Fibroblast of lung (primary cell): ENCODE measurements at regions not wholly inside any gene's neighbourhood (a gene's known extent, or its start where the extent isn't known, plus 50 kb on each side); places are given as distances from the start of the nearest gene placed in this dataset.
"Not testable (repeated sequence)": the region's sequence is repeated elsewhere in the genome, so short reads cannot be mapped to it uniquely, and the experiment has no call there.

Experiments used
- CTCF ChIP-seq, 2 donors: IDR thresholded peaks in 1 of 2; conservative IDR thresholded peaks in 1 of 2; 1 replicate in 1 of 2; 2 replicates in 1 of 2; pipeline ENCODE4 v1.5.1; 2011 to 2012; ENCODE audit warnings: low read length in 2 of 2, control low read depth in 1 of 2, inconsistent platforms in 1 of 2, low read depth in 1 of 2, mild to moderate bottlenecking in 1 of 2
- EZH2 ChIP-seq: IDR thresholded peaks from 2 replicates; pipeline ENCODE4 v1.5.1; 2012; ENCODE audit warnings: low read length, control low read depth, mild to moderate bottlenecking; ENCODE audit errors: missing control alignments

GRCh38 chr1:189139748-189140147 is 1337.9 kb downstream of the BRINP3 start:
- TF ChIP-seq CTCF (conservative IDR thresholded peaks at IDR 0.05 in 1 of 2, IDR thresholded peaks at IDR 0.05 in 1 of 2; ENCODE audit: low read depth in 1 of 2, low read length in 2 of 2); EZH2: not testable (repeated sequence)
